HUES6 (cell line): ENCODE measurements at regions not wholly inside any gene's neighbourhood (a gene's known extent, or its start where the extent isn't known, plus 50 kb on each side); places are given as distances from the start of the nearest gene placed in this dataset.
"Not testable (repeated sequence)": the region's sequence is repeated elsewhere in the genome, so short reads cannot be mapped to it uniquely, and the experiment has no call there.

Source experiments
- H3K27ac ChIP-seq: 2 replicates; pipeline ENCODE4 v1.7.0; 2013; ENCODE audit warnings: low read depth, mild to moderate bottlenecking, low read length, inconsistent platforms
- H3K27me3 ChIP-seq: 2 replicates; pipeline ENCODE4 v1.6.1; 2013; ENCODE audit warnings: low read length; ENCODE audit not compliant: control insufficient read depth, insufficient read depth
- H3K36me3 ChIP-seq: 2 replicates; pipeline ENCODE4 v1.6.1; 2013; ENCODE audit warnings: low read length; ENCODE audit not compliant: control insufficient read depth, insufficient read depth
- H3K4me1 ChIP-seq: 2 replicates; pipeline ENCODE4 v1.6.1; 2013; ENCODE audit warnings: low read length; ENCODE audit not compliant: control insufficient read depth, insufficient read depth
- H3K4me3 ChIP-seq: 2 replicates; pipeline ENCODE4 v1.5.1; 2013; ENCODE audit warnings: low read depth, low read length
- H3K9ac ChIP-seq: one replicate; pipeline ENCODE4 v1.6.1; 2013; ENCODE audit warnings: mild to moderate bottlenecking, low read length
- H3K9me3 ChIP-seq: 2 replicates; pipeline ENCODE4 v1.6.1; 2013; ENCODE audit warnings: low read depth, low read length; ENCODE audit not compliant: control insufficient read depth, insufficient read depth

- Histone ChIP-seq H3K9ac (no peak overlapping the region), H3K27me3 (no peaks in the 10 kb centered on the region), H3K27ac (no peak overlapping the region), H3K4me3 (no peak overlapping the region), H3K36me3 (no peaks in the 10 kb centered on the region), H3K9me3 (peaks cover 21% of the 10 kb centered on the region), H3K4me1 (no peaks in the 10 kb centered on the region)
Observed at GRCh38 chr21:22145545-22145944, 1147.3 kb downstream of the NCAM2 start.

DNA sequence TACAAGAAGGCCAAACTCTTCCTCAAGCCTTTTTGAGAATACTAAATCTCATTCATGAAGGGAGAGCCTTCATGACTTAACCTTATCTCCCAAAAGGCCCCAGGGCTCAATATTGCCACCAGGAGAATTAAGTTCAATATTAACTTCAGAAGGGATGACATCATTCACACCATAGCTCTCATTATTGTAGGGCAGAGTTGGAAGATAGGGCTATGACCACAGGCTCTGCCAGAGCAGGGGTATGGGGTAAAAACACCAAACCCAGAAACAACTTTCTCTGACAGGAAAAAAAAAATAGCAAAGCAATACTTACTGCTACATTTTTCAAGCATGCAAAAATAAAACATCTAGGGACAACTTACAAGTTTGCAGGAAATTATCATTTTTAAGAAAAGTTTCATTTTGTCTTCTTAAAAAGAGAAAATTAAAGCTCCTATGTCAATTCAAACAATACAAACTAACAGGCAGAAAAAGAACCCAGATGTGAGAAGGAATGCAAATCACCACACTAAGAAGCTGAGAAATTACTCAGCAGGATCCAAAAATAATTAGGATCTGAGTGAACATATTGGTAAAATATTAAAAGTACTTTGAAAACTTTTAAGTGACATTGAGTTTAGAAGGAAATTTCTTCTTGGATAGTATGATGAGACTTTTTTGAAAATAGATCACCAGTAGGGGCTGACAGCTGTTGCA lies 1156.5 kb downstream of the NCAM2 start:
- H3K9ac ChIP-seq, result no peak overlapping the region
- H3K4me1 ChIP-seq, result no peaks in the 10 kb centered on the region
- no peaks in the 10 kb centered on the region for H3K36me3 ChIP-seq
- H3K4me3 ChIP-seq, result no peak overlapping the region
- H3K9me3 ChIP-seq, result no peaks in the 10 kb centered on the region
- H3K27ac ChIP-seq, result no peak overlapping the region
- H3K27me3 ChIP-seq, result no peaks in the 10 kb centered on the region

GRCh38 chr21:22164912-22165311 lies 1166.7 kb downstream of the NCAM2 start:
- Histone ChIP-seq H3K9me3 (no peaks in the 10 kb centered on the region), H3K27ac (no peak overlapping the region), H3K9ac (no peak overlapping the region), H3K27me3 (no peaks in the 10 kb centered on the region), H3K36me3 (no peaks in the 10 kb centered on the region), H3K4me1 (no peaks in the 10 kb centered on the region), H3K4me3 (no peak overlapping the region)

DNA sequence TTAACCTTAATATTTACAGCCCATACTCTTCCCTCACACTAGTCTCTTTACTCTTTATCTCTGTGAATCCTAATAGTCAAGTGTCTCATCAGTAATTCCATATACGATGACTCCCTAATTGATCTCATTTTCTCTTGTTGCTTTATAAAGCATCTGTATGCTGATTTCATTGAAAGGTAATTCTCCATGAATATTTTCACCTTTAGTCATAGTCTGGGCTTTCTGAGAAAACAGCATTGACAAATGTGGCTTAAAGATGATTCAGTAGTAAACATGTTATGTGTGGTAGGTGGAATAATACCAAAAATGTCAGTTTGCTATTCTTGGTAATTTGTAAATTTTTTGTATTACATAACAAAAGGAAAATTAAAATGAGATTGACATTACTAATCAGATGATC lies 1176.5 kb downstream of the NCAM2 start:
- no peaks in the 10 kb centered on the region for H3K27me3 ChIP-seq
- no peak overlapping the region for H3K4me3 ChIP-seq
- no peak overlapping the region for H3K9ac ChIP-seq
- H3K4me1 ChIP-seq, result no peaks in the 10 kb centered on the region
- no peaks in the 10 kb centered on the region for H3K9me3 ChIP-seq
- H3K36me3 ChIP-seq, result no peaks in the 10 kb centered on the region
- H3K27ac ChIP-seq, result no peak overlapping the region

GRCh38 chr21:22189278-22189677 lies 1191.1 kb downstream of the NCAM2 start:
- H3K27me3 ChIP-seq, result no peaks in the 10 kb centered on the region
- H3K4me1 ChIP-seq, result no peaks in the 10 kb centered on the region
- H3K9me3 ChIP-seq, result no peaks in the 10 kb centered on the region
- H3K9ac ChIP-seq, result no peak overlapping the region
- H3K27ac ChIP-seq, result no peak overlapping the region
- H3K4me3 ChIP-seq, result no peak overlapping the region
- no peaks in the 10 kb centered on the region for H3K36me3 ChIP-seq

DNA sequence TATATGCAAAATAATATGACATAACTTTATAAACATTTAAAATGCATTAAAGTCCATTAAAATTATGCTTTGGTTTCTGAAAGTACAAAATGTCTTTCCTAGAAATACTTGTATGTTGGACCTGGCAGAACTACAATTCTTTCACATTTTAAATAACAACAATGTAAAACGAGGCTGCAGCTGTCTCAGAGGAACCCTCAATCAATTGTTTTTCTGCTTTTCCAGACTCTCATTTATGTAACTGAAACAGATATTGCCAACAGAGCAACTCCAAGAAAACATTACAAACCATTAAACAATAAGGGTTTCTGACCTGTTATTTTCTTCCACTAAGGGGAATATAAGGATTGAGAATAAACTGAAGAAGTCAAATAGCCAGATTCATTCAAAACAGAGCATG lies 1193.4 kb downstream of the NCAM2 start:
- Histone ChIP-seq H3K9ac (no peak overlapping the region), H3K4me3 (no peak overlapping the region), H3K4me1 (no peaks in the 10 kb centered on the region), H3K27me3 (no peaks in the 10 kb centered on the region), H3K9me3 (0 out of 2 replicates have a peak, but pooled peaks cover 7% of the 10 kb centered on the region), H3K36me3 (no peaks in the 10 kb centered on the region), H3K27ac (no peak overlapping the region)

GRCh38 chr21:22192766-22193165 lies 1194.6 kb downstream of the NCAM2 start:
- no peaks in the 10 kb centered on the region for H3K4me1 ChIP-seq
- no peaks in the 10 kb centered on the region for H3K36me3 ChIP-seq
- H3K27ac ChIP-seq, result no peak overlapping the region
- no peak overlapping the region for H3K4me3 ChIP-seq
- H3K27me3 ChIP-seq, result no peaks in the 10 kb centered on the region
- H3K9ac ChIP-seq, result no peak overlapping the region
- H3K9me3 ChIP-seq, result peaks cover 9% of the 10 kb centered on the region; the same call in 1 of the 2 replicates

DNA sequence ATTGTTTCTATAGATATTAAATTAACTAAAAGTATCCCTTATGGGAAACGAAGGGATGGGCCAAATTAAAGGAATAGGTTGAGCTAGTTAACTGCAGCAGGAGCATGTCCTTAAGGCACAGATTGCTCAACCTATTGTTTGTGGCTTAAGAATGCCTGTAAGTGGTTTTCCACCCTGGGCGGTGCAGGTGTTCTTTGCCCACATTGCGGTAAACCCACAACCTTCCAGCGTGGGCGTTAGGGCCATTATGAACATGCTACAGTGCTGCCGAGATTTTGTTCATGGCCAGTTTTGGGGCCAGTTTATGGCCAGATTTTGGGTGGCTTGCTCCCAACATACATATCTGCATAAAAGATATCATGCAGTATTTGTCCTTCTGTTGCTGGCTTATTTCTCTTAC lies 1196.8 kb downstream of the NCAM2 start:
- H3K9ac ChIP-seq, H3K27me3 ChIP-seq, H3K4me1 ChIP-seq, H3K36me3 ChIP-seq, H3K9me3 ChIP-seq, H3K27ac ChIP-seq, H3K4me3 ChIP-seq: not testable (repeated sequence)

- H3K9me3 ChIP-seq, result peaks cover 3% of the 10 kb centered on the region; the same call in 1 of the 2 replicates
- no peak overlapping the region for H3K27ac ChIP-seq
- H3K36me3 ChIP-seq, result no peaks in the 10 kb centered on the region
- no peak overlapping the region for H3K4me3 ChIP-seq
- no peak overlapping the region for H3K9ac ChIP-seq
- H3K27me3 ChIP-seq, result no peaks in the 10 kb centered on the region
- H3K4me1 ChIP-seq, result no peaks in the 10 kb centered on the region
Observed at GRCh38 chr21:22200378-22201092, 1202.3 kb downstream of the NCAM2 start.

DNA sequence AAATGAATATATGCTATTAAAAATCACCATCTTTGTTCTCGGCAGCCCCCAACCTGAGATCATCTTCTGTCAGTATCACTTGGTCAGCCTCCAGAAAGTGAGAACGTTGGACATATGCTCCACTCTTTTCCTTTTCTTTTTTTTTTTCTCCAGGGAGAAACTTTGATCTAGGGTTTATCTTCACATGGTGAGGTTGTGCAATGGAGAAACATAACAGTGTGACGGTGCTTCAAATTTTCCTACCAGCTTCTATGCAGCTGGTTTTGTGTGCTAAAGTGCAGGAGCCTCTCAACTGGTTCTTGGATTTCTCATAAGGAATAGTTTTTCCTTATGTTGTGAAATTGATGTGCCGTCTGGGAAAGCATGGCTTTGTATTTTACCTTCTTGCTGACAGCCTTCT lies 1202.9 kb downstream of the NCAM2 start:
- Histone ChIP-seq H3K9me3 (peaks cover 3% of the 10 kb centered on the region; the same call in 1 of the 2 replicates), H3K4me3 (no peak overlapping the region), H3K9ac (no peak overlapping the region), H3K27ac (no peak overlapping the region), H3K36me3 (no peaks in the 10 kb centered on the region), H3K4me1 (no peaks in the 10 kb centered on the region), H3K27me3 (no peaks in the 10 kb centered on the region)

GRCh38 chr21:22201669-22202068 lies 1203.5 kb downstream of the NCAM2 start:
- Histone ChIP-seq H3K36me3 (no peaks in the 10 kb centered on the region), H3K4me1 (no peaks in the 10 kb centered on the region), H3K27me3 (no peaks in the 10 kb centered on the region), H3K9me3 (peaks cover 3% of the 10 kb centered on the region; the same call in 1 of the 2 replicates), H3K27ac (no peak overlapping the region), H3K9ac (no peak overlapping the region), H3K4me3 (no peak overlapping the region)
